Thoracic aorta (tissue), 2 donors: ENCODE measurements at regions not wholly inside any gene's neighbourhood (a gene's known extent, or its start where the extent isn't known, plus 50 kb on each side); places are given as distances from the start of the nearest gene placed in this dataset.

Experiments
- ATAC-seq: fragments of 150-250 bp; one replicate; pipeline ENCODE4 v1.8.0; 2017; ENCODE audit warnings: low read depth; ENCODE audit not compliant: insufficient number of reproducible peaks, low FRiP score
- DNase-seq: peaks from one replicate; pipeline ENCODE4 v3.0.0-alpha.2; 2020; ENCODE audit warnings: low spot score
- H3K27ac ChIP-seq, 2 donors: fragments of 200-600 bp; sonication (generic); 1 replicate in 1 of 2; 2 replicates in 1 of 2; pipeline ENCODE4 v1.5.1; 2016; ENCODE audit warnings: mild to moderate bottlenecking in 2 of 2, moderate library complexity in 2 of 2
- H3K27me3 ChIP-seq: fragments of 200-600 bp; sonication (generic); replicated peaks from 2 replicates; pipeline ENCODE4 v1.6.0; 2016; ENCODE audit warnings: mild to moderate bottlenecking; ENCODE audit not compliant: insufficient read depth
- H3K36me3 ChIP-seq: fragments of 200-600 bp; sonication (generic); one replicate; pipeline ENCODE4 v1.5.1; 2016
- H3K4me1 ChIP-seq, 2 donors: fragments of 200-600 bp; sonication (generic); 1 replicate in 1 of 2; 2 replicates in 1 of 2; pipeline versions ENCODE4 v1.5.1 to v1.6.0; 2016; ENCODE audit warnings: low read depth in 2 of 2, mild to moderate bottlenecking in 1 of 2; ENCODE audit not compliant: control insufficient read depth in 1 of 2
- H3K4me3 ChIP-seq: fragments of 200-600 bp; sonication (generic); 2 replicates; pipeline ENCODE4 v1.5.1; 2016; ENCODE audit warnings: mild to moderate bottlenecking
- H3K9me3 ChIP-seq: fragments of 200-600 bp; sonication (generic); 2 replicates; pipeline ENCODE4 v1.5.1; 2016
- TF ChIP-seq, protein P1 (sequence below): fragments of 200-600 bp; sonication (generic); IDR thresholded peaks from one replicate; pipeline ENCODE4 v1.5.1; 2019; ENCODE audit warnings: antibody characterized with exemption

GRCh38 chr4:111303806-111304205 lies 680.9 kb upstream of the PITX2 start:
- Histone ChIP-seq H3K36me3 (no peaks in the 10 kb centered on the region), H3K27ac (no peak overlapping the region), H3K27me3 (no peaks in the 10 kb centered on the region), H3K4me1 (no peaks in the 10 kb centered on the region), H3K9me3 (no peaks in the 10 kb centered on the region), H3K4me3 (no peak overlapping the region)
- ATAC-seq = no peak
- DNase-seq = no peak
- TF ChIP-seq, protein P1, sequence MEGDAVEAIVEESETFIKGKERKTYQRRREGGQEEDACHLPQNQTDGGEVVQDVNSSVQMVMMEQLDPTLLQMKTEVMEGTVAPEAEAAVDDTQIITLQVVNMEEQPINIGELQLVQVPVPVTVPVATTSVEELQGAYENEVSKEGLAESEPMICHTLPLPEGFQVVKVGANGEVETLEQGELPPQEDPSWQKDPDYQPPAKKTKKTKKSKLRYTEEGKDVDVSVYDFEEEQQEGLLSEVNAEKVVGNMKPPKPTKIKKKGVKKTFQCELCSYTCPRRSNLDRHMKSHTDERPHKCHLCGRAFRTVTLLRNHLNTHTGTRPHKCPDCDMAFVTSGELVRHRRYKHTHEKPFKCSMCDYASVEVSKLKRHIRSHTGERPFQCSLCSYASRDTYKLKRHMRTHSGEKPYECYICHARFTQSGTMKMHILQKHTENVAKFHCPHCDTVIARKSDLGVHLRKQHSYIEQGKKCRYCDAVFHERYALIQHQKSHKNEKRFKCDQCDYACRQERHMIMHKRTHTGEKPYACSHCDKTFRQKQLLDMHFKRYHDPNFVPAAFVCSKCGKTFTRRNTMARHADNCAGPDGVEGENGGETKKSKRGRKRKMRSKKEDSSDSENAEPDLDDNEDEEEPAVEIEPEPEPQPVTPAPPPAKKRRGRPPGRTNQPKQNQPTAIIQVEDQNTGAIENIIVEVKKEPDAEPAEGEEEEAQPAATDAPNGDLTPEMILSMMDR = no peak

- no peak overlapping the region for H3K27ac ChIP-seq
- TF ChIP-seq, protein P1 = no peak
- no peak for ATAC-seq
- DNase-seq = no peak
- H3K36me3 ChIP-seq = no peaks in the 10 kb centered on the region
- H3K27me3 ChIP-seq = no peaks in the 10 kb centered on the region
- H3K4me1 ChIP-seq = peaks cover 0 to 12% of the 10 kb centered on the region in 2 donors
- H3K4me3 ChIP-seq = peak overlapping the region; percentile 7
- no peaks in the 10 kb centered on the region for H3K9me3 ChIP-seq
These were observed 700.6 kb upstream of the PITX2 start for GRCh38 chr4:111323496-111323895.

- no peaks in the 10 kb centered on the region for H3K9me3 ChIP-seq
- H3K27ac ChIP-seq = no peak overlapping the region
- TF ChIP-seq, protein P1 = no peak
- H3K4me1 ChIP-seq = peaks cover 0 to 12% of the 10 kb centered on the region in 2 donors
- ATAC-seq = no peak
- DNase-seq = no peak
- no peaks in the 10 kb centered on the region for H3K36me3 ChIP-seq
- no peaks in the 10 kb centered on the region for H3K27me3 ChIP-seq
- peak overlapping the region; percentile 7 for H3K4me3 ChIP-seq
These were observed 701.0 kb upstream of the PITX2 start for GRCh38 chr4:111323916-111324315.

DNA sequence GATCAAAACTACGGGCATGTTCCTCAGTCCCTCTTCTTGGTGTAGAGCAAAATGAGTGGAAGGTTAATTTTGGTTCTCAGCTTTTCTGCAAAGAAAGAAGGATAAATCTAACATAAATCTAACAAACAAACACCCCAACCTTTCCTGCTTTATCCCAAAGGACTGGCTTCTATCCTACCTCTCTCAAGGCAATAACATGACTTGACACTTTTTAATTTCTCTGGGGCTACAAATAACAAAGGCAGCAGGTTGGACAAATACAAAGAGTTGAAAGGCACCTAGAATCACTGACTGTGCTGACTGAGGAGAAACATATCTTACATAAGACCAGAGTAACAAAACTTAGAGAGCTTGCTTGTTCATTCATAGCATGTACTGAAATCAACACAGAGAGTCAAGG lies 703.6 kb upstream of the PITX2 start:
- Histone ChIP-seq H3K36me3 (no peaks in the 10 kb centered on the region), H3K27me3 (no peaks in the 10 kb centered on the region), H3K9me3 (no peaks in the 10 kb centered on the region), H3K27ac (no peak overlapping the region), H3K4me3 (no peak overlapping the region), H3K4me1 (peaks cover 0 to 12% of the 10 kb centered on the region in 2 donors)
- ATAC-seq (no peak), DNase-seq (no peak)
- TF ChIP-seq, protein P1 = no peak

DNA sequence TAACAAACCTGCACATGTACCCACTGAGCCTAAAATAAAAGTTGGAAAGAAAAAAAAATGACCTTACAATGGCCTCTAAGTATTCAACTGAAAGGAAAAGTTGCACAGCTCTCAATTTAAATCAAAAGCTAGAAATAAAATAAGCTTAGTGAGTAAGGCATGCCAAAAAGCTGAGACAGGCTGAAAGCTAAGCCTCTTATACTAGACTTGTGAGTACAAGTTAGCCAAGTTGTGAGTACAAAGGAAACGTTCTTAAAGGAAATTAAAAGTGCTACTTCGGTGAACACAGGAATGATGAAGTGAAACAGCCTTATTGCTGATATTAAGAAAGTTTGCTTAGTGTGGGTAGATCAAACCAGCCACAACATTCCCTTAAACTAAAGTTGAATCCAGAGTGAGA lies 707.9 kb upstream of the PITX2 start:
- ATAC-seq (no peak), DNase-seq (no peak)
- H3K27me3 ChIP-seq = no peaks in the 10 kb centered on the region
- no peak overlapping the region for H3K27ac ChIP-seq
- no peaks in the 10 kb centered on the region for H3K36me3 ChIP-seq
- H3K9me3 ChIP-seq = no peaks in the 10 kb centered on the region
- TF ChIP-seq, protein P1 = no peak
- H3K4me3 ChIP-seq = no peak overlapping the region
- H3K4me1 ChIP-seq = no peaks in the 10 kb centered on the region
